Fibroblast of villous mesenchyme (primary cell): ENCODE measurements at regions not wholly inside any gene's neighbourhood (a gene's known extent, or its start where the extent isn't known, plus 50 kb on each side); places are given as distances from the start of the nearest gene placed in this dataset.

ENCODE experiments used
- DNase-seq: peaks from one replicate; pipeline ENCODE4 v3.0.0-alpha.2; 2010; ENCODE audit warnings: low read depth
- H3K4me3 ChIP-seq: 2 replicates; pipeline ENCODE4 v1.5.1; 2011; ENCODE audit warnings: low read depth, mild to moderate bottlenecking, low read length
- CTCF ChIP-seq: IDR thresholded peaks from 2 replicates; pipeline ENCODE4 v1.5.1; 2012; ENCODE audit warnings: low read depth, mild to moderate bottlenecking, low read length; ENCODE audit not compliant: insufficient read depth

GRCh38 chr7:19537942-19538401, 170.9 kb downstream of the POLR1F start:
- DNase-seq: peak; percentile 51

GRCh38 chr7:19533266-19533665, 175.6 kb downstream of the POLR1F start:
- TF ChIP-seq CTCF: no peak
- DNase-seq: no peak
- H3K4me3 ChIP-seq: no peak overlapping the region

More at GRCh38 chr7:19537942-19538401, 170.9 kb downstream of the POLR1F start:
- H3K4me3 ChIP-seq: peak overlapping the region; percentile 1
- no peak for TF ChIP-seq CTCF

GRCh38 chr7:19530852-19531251, 178.0 kb downstream of the POLR1F start:
- peak; percentile 61 for DNase-seq
- no peak for TF ChIP-seq CTCF
- no peak overlapping the region for H3K4me3 ChIP-seq

GRCh38 chr7:19530261-19530660, 178.6 kb downstream of the POLR1F start:
- no peak overlapping the region for H3K4me3 ChIP-seq
- TF ChIP-seq CTCF: no peak
- no peak for DNase-seq

- TF ChIP-seq CTCF: no peak
- no peak for DNase-seq
- no peak overlapping the region for H3K4me3 ChIP-seq
Measured at GRCh38 chr7:19526639-19527038, 182.2 kb downstream of the POLR1F start.

GRCh38 chr7:19522486-19522885, 186.4 kb downstream of the POLR1F start:
- H3K4me3 ChIP-seq: no peak overlapping the region
- peak; percentile 89 for DNase-seq
- TF ChIP-seq CTCF: no peak

- H3K4me3 ChIP-seq: no peak overlapping the region
- TF ChIP-seq CTCF: no peak
- DNase-seq: peak; percentile 58
Measured at GRCh38 chr7:19520392-19520791, 188.4 kb downstream of the POLR1F start.
